ENCODE measurements at regions not wholly inside any gene's neighbourhood (a gene's known extent, or its start where the extent isn't known, plus 50 kb on each side); places are given as distances from the start of the nearest gene placed in this dataset.

GRCh38 chr15:37208146-37209040, 108.0 kb upstream of the MEIS2 start:
- H3K36me3 ChIP-seq (ENCODE audit: control insufficient read depth, insufficient read depth, low read length), result no peaks in the 10 kb centered on the region
- intact Hi-C loops (cut with micrococcal nuclease; ENCODE audit: unreplicated experiment), result no loop called here
- H3K4me1 ChIP-seq (ENCODE audit: control insufficient read depth, insufficient read depth, low read length), result no peaks in the 10 kb centered on the region
- ChIA-PET CTCF (no interaction called here), POLR2A (no interaction called here)
- H3K4me3 ChIP-seq (ENCODE audit: low read depth in 2 of 2, low read length in 2 of 2), result no peak overlapping the region
- H3K27me3 ChIP-seq (ENCODE audit: control insufficient read depth, insufficient read depth, low read length), result no peaks in the 10 kb centered on the region
- DNase-seq (ENCODE audit: low read depth, low spot score) (no peak), ATAC-seq (no peak)
- H3K9me3 ChIP-seq (ENCODE audit: control insufficient read depth, insufficient read depth, low read depth, low read length), result no peaks in the 10 kb centered on the region
- no TSS peak for BruUV-seq (replicated peaks)
- no peak overlapping the region for H3K27ac ChIP-seq (ENCODE audit: low read length)
- TF ChIP-seq TCF7L2 (IDR thresholded peaks at IDR 0.05; ENCODE audit: low read depth, low read length), result no peak
- no peak for TF ChIP-seq SIN3A (IDR thresholded peaks at IDR 0.05; ENCODE audit: borderline replicate concordance, insufficient read depth, low read depth, low read length)
- TF ChIP-seq CTCF (IDR thresholded peaks at IDR 0.05), result no peak
- TF ChIP-seq POLR2AphosphoS5 (IDR thresholded peaks at IDR 0.05; ENCODE audit: low read depth, low read length), result no peak
- TF ChIP-seq REST (IDR thresholded peaks at IDR 0.05; ENCODE audit: insufficient read depth in 1 of 2, low read depth in 2 of 2, low read length in 1 of 2), result no peak
- in situ Hi-C loops (cut with HindIII; ENCODE audit: low pct_unique_long_range_greater_than_20kb, low sequenced_read_pairs), result no loop called here

GRCh38 chr15:37209041-37209363, 108.7 kb upstream of the MEIS2 start:
- ChIA-PET CTCF (no interaction called here), POLR2A (no interaction called here)
- no peak overlapping the region for H3K4me3 ChIP-seq (ENCODE audit: low read depth in 2 of 2, low read length in 2 of 2)
- no TSS peak for BruUV-seq (replicated peaks)
- H3K4me1 ChIP-seq (ENCODE audit: control insufficient read depth, insufficient read depth, low read length), result no peaks in the 10 kb centered on the region
- intact Hi-C loops (cut with micrococcal nuclease; ENCODE audit: unreplicated experiment), result no loop called here
- H3K9me3 ChIP-seq (ENCODE audit: control insufficient read depth, insufficient read depth, low read depth, low read length), result no peaks in the 10 kb centered on the region
- TF ChIP-seq SIN3A (IDR thresholded peaks at IDR 0.05; ENCODE audit: borderline replicate concordance, insufficient read depth, low read depth, low read length) (no peak), POLR2AphosphoS5 (IDR thresholded peaks at IDR 0.05; ENCODE audit: low read depth, low read length) (no peak), TCF7L2 (IDR thresholded peaks at IDR 0.05; ENCODE audit: low read depth, low read length) (no peak), CTCF (IDR thresholded peaks at IDR 0.05) (no peak)
- no peak overlapping the region for H3K27ac ChIP-seq (ENCODE audit: low read length)
- DNase-seq (ENCODE audit: low read depth, low spot score), result no peak
- ATAC-seq, result no peak
- H3K27me3 ChIP-seq (ENCODE audit: control insufficient read depth, insufficient read depth, low read length), result no peaks in the 10 kb centered on the region
- in situ Hi-C loops (cut with HindIII; ENCODE audit: low pct_unique_long_range_greater_than_20kb, low sequenced_read_pairs), result no loop called here
- H3K36me3 ChIP-seq (ENCODE audit: control insufficient read depth, insufficient read depth, low read length), result no peaks in the 10 kb centered on the region

Data from Panc1 (cell line).